ENCODE measurements at regions not wholly inside any gene's neighbourhood (a gene's known extent, or its start where the extent isn't known, plus 50 kb on each side); places are given as distances from the start of the nearest gene placed in this dataset.

- TF ChIP-seq CTCF (IDR thresholded peaks at IDR 0.05) (no peak), POLR2A (IDR thresholded peaks at IDR 0.05) (no peak)
Observed at GRCh38 chr3:193774272-193774915, 181.4 kb downstream of the OPA1 start.

All from adrenal gland (tissue), 5 donors.